ENCODE measurements at regions not wholly inside any gene's neighbourhood (a gene's known extent, or its start where the extent isn't known, plus 50 kb on each side); places are given as distances from the start of the nearest gene placed in this dataset.

DNA sequence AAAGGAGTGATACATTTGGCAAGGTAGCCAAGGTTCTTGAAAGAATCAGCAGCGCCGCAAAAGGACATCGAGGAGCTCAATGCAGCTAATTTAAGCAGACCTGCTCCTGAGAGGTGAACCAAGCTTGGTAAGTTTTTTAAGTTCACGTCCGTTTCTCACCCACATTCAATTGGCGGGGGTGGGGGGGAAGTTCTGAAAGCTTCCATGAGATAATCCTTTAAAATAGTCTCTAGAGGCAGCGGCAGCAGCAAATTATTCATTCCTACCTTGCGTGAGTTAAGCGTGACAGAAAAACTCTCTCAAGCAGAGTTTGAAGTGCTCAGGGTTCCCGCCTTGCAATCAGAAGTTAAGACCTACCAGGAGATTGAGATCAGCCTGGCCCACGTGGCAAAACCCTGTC is 97.3 kb upstream of the NHSL1 start:
- TF ChIP-seq, protein P1, sequence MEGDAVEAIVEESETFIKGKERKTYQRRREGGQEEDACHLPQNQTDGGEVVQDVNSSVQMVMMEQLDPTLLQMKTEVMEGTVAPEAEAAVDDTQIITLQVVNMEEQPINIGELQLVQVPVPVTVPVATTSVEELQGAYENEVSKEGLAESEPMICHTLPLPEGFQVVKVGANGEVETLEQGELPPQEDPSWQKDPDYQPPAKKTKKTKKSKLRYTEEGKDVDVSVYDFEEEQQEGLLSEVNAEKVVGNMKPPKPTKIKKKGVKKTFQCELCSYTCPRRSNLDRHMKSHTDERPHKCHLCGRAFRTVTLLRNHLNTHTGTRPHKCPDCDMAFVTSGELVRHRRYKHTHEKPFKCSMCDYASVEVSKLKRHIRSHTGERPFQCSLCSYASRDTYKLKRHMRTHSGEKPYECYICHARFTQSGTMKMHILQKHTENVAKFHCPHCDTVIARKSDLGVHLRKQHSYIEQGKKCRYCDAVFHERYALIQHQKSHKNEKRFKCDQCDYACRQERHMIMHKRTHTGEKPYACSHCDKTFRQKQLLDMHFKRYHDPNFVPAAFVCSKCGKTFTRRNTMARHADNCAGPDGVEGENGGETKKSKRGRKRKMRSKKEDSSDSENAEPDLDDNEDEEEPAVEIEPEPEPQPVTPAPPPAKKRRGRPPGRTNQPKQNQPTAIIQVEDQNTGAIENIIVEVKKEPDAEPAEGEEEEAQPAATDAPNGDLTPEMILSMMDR (conservative IDR thresholded peaks at IDR 0.05 in 1 of 2, IDR thresholded peaks at IDR 0.05 in 1 of 2; ENCODE audit: low read depth in 1 of 2, low read length in 2 of 2) = no peak
- TF ChIP-seq EZH2 (IDR thresholded peaks at IDR 0.05; ENCODE audit: low read length, missing control alignments) = no peak
